ENCODE measurements at regions not wholly inside any gene's neighbourhood (a gene's known extent, or its start where the extent isn't known, plus 50 kb on each side); places are given as distances from the start of the nearest gene placed in this dataset.

- ATAC-seq (ENCODE audit: low read depth in 2 of 2) (peak; percentile 28 to 40), DNase-seq (peak; percentile 16)
- H3K9me3 Mint-ChIP-seq, result peaks cover 5 to 23% (median 16%) of the 10 kb centered on the region in 7 donors
- H3K4me3 Mint-ChIP-seq, result no peak overlapping the region
- peak overlapping the region in 1 of 6 donors; percentile 12 for H3K27ac Mint-ChIP-seq
- no peaks in the 10 kb centered on the region for H3K27me3 Mint-ChIP-seq
- peaks cover 0 to 12% (median 5%) of the 10 kb centered on the region in 3 donors for H3K4me1 Mint-ChIP-seq
- peaks cover 10 to 11% of the 10 kb centered on the region in 2 donors for H3K36me3 Mint-ChIP-seq
Measured at GRCh38 chr12:92000597-92000996, 145.0 kb downstream of the BTG1 start.

GRCh38 chr12:91999823-92000222 is 145.8 kb downstream of the BTG1 start:
- peaks cover 5 to 23% (median 16%) of the 10 kb centered on the region in 7 donors for H3K9me3 Mint-ChIP-seq
- peaks cover 0 to 12% (median 5%) of the 10 kb centered on the region in 3 donors for H3K4me1 Mint-ChIP-seq
- H3K27me3 Mint-ChIP-seq, result no peaks in the 10 kb centered on the region
- no peak for DNase-seq
- H3K4me3 Mint-ChIP-seq, result no peak overlapping the region
- no peak overlapping the region for H3K27ac Mint-ChIP-seq
- peaks cover 10 to 11% of the 10 kb centered on the region in 2 donors for H3K36me3 Mint-ChIP-seq
- ATAC-seq (ENCODE audit: low read depth in 2 of 2), result no peak

- H3K36me3 Mint-ChIP-seq, result peaks cover 10 to 11% of the 10 kb centered on the region in 2 donors
- peaks cover 0 to 12% (median 5%) of the 10 kb centered on the region in 3 donors for H3K4me1 Mint-ChIP-seq
- H3K27ac Mint-ChIP-seq, result peak overlapping the region in 1 of 6 donors; percentile 44
Measured at GRCh38 chr12:91998316-91998715, 147.3 kb downstream of the BTG1 start.

GRCh38 chr12:91994208-91994797 is 151.3 kb downstream of the BTG1 start:
- no peak for ATAC-seq (ENCODE audit: low read depth in 2 of 2)
- Mint-ChIP-seq H3K4me3 (no peak overlapping the region), H3K27ac (no peak overlapping the region), H3K9me3 (peaks cover 0 to 18% (median 12%) of the 10 kb centered on the region in 7 donors), H3K36me3 (peaks cover 10 to 11% of the 10 kb centered on the region in 2 donors), H3K27me3 (no peaks in the 10 kb centered on the region), H3K4me1 (peaks cover 0 to 4% (median 0%) of the 10 kb centered on the region in 3 donors)
- no peak for DNase-seq

More at GRCh38 chr12:91998316-91998715, 147.3 kb downstream of the BTG1 start:
- no peak for DNase-seq
- Mint-ChIP-seq H3K27me3 (no peaks in the 10 kb centered on the region), H3K4me3 (no peak overlapping the region), H3K9me3 (peaks cover 5 to 23% (median 16%) of the 10 kb centered on the region in 7 donors)
- no peak for ATAC-seq (ENCODE audit: low read depth in 2 of 2)

GRCh38 chr12:91993287-91994017 is 152.2 kb downstream of the BTG1 start:
- Mint-ChIP-seq H3K36me3 (peaks cover 4 to 5% of the 10 kb centered on the region in 2 donors), H3K27ac (peak overlapping the region in 1 of 6 donors; percentile 32), H3K9me3 (peaks cover 0 to 12% (median 8%) of the 10 kb centered on the region in 7 donors), H3K27me3 (no peaks in the 10 kb centered on the region), H3K4me1 (peaks cover 0 to 4% (median 0%) of the 10 kb centered on the region in 3 donors), H3K4me3 (peak overlapping the region in 1 of 8 donors; percentile 16)
- no peak for ATAC-seq (ENCODE audit: low read depth in 2 of 2)
- no peak for DNase-seq

- peaks cover 0 to 4% (median 0%) of the 10 kb centered on the region in 3 donors for H3K4me1 Mint-ChIP-seq
Measured at GRCh38 chr12:91991399-91992187, 154.1 kb downstream of the BTG1 start.

GRCh38 chr12:91990525-91990924 is 155.1 kb downstream of the BTG1 start:
- H3K4me1 Mint-ChIP-seq, result peaks cover 0 to 4% (median 0%) of the 10 kb centered on the region in 3 donors
- no peaks in the 10 kb centered on the region for H3K9me3 Mint-ChIP-seq
- no peak overlapping the region for H3K4me3 Mint-ChIP-seq
- ATAC-seq (ENCODE audit: low read depth in 2 of 2) (no peak), DNase-seq (no peak)
- H3K36me3 Mint-ChIP-seq, result no peaks in the 10 kb centered on the region
- H3K27me3 Mint-ChIP-seq, result no peaks in the 10 kb centered on the region
- H3K27ac Mint-ChIP-seq, result peak overlapping the region in 1 of 6 donors; percentile 49

More at GRCh38 chr12:91991399-91992187, 154.1 kb downstream of the BTG1 start:
- H3K27me3 Mint-ChIP-seq, result no peaks in the 10 kb centered on the region
- H3K9me3 Mint-ChIP-seq, result no peaks in the 10 kb centered on the region
- DNase-seq (peak; percentile 26), ATAC-seq (ENCODE audit: low read depth in 2 of 2) (peak; percentile 63 to 66)
- peak overlapping the region in 1 of 6 donors; percentile 44 for H3K27ac Mint-ChIP-seq
- no peak overlapping the region for H3K4me3 Mint-ChIP-seq
- H3K36me3 Mint-ChIP-seq, result no peaks in the 10 kb centered on the region

GRCh38 chr12:91989143-91989542 is 156.5 kb downstream of the BTG1 start:
- Mint-ChIP-seq H3K27ac (no peak overlapping the region), H3K4me1 (peaks cover 0 to 4% (median 0%) of the 10 kb centered on the region in 3 donors)
- DNase-seq, result no peak

GRCh38 chr12:91988086-91988923 is 157.3 kb downstream of the BTG1 start:
- no peaks in the 10 kb centered on the region for H3K27me3 Mint-ChIP-seq
- ATAC-seq (ENCODE audit: low read depth in 2 of 2) (no peak), DNase-seq (no peak)
- no peak overlapping the region for H3K4me3 Mint-ChIP-seq
- no peaks in the 10 kb centered on the region for H3K9me3 Mint-ChIP-seq
- H3K36me3 Mint-ChIP-seq, result no peaks in the 10 kb centered on the region
- H3K4me1 Mint-ChIP-seq, result peaks cover 0 to 4% (median 0%) of the 10 kb centered on the region in 3 donors
- H3K27ac Mint-ChIP-seq, result no peak overlapping the region

More at GRCh38 chr12:91989143-91989542, 156.5 kb downstream of the BTG1 start:
- no peak for ATAC-seq (ENCODE audit: low read depth in 2 of 2)
- H3K4me3 Mint-ChIP-seq, result no peak overlapping the region
- no peaks in the 10 kb centered on the region for H3K27me3 Mint-ChIP-seq
- no peaks in the 10 kb centered on the region for H3K9me3 Mint-ChIP-seq
- no peaks in the 10 kb centered on the region for H3K36me3 Mint-ChIP-seq

GRCh38 chr12:91986084-91986483 is 159.6 kb downstream of the BTG1 start:
- H3K4me1 Mint-ChIP-seq, result no peaks in the 10 kb centered on the region
- H3K4me3 Mint-ChIP-seq, result no peak overlapping the region

GRCh38 chr12:91985002-91985787 is 160.5 kb downstream of the BTG1 start:
- no peak overlapping the region for H3K27ac Mint-ChIP-seq

More at GRCh38 chr12:91986084-91986483, 159.6 kb downstream of the BTG1 start:
- no peak overlapping the region for H3K27ac Mint-ChIP-seq
- H3K27me3 Mint-ChIP-seq, result no peaks in the 10 kb centered on the region
- DNase-seq (no peak), ATAC-seq (ENCODE audit: low read depth in 2 of 2) (no peak)
- H3K36me3 Mint-ChIP-seq, result no peaks in the 10 kb centered on the region
- H3K9me3 Mint-ChIP-seq, result no peaks in the 10 kb centered on the region

GRCh38 chr12:91984556-91984955 is 161.1 kb downstream of the BTG1 start:
- no peak for ATAC-seq (ENCODE audit: low read depth in 2 of 2)
- DNase-seq, result no peak
- no peaks in the 10 kb centered on the region for H3K27me3 Mint-ChIP-seq
- H3K4me1 Mint-ChIP-seq, result no peaks in the 10 kb centered on the region
- H3K27ac Mint-ChIP-seq, result peak overlapping the region in 1 of 6 donors; percentile 26
- no peaks in the 10 kb centered on the region for H3K36me3 Mint-ChIP-seq
- no peaks in the 10 kb centered on the region for H3K9me3 Mint-ChIP-seq
- no peak overlapping the region for H3K4me3 Mint-ChIP-seq

More at GRCh38 chr12:91985002-91985787, 160.5 kb downstream of the BTG1 start:
- H3K36me3 Mint-ChIP-seq, result no peaks in the 10 kb centered on the region
- no peaks in the 10 kb centered on the region for H3K4me1 Mint-ChIP-seq
- H3K9me3 Mint-ChIP-seq, result no peaks in the 10 kb centered on the region
- H3K27me3 Mint-ChIP-seq, result no peaks in the 10 kb centered on the region
- no peak for DNase-seq
- no peak for ATAC-seq (ENCODE audit: low read depth in 2 of 2)
- no peak overlapping the region for H3K4me3 Mint-ChIP-seq
